Neural cell (in vitro differentiated cells): ENCODE measurements at regions not wholly inside any gene's neighbourhood (a gene's known extent, or its start where the extent isn't known, plus 50 kb on each side); places are given as distances from the start of the nearest gene placed in this dataset.

Experiments used
- CTCF ChIP-seq: fragments of 450-650 bp; IDR thresholded peaks from 2 replicates; pipeline ENCODE4 v1.5.1; 2014; ENCODE audit warnings: antibody characterized with exemption, mild to moderate bottlenecking, moderate library complexity; ENCODE audit not compliant: poor library complexity, severe bottlenecking
- EP300 ChIP-seq: fragments of 450-650 bp; conservative IDR thresholded peaks from 2 replicates; pipeline ENCODE4 v1.6.1; 2014; ENCODE audit warnings: antibody characterized with exemption, mild to moderate bottlenecking, moderate library complexity; ENCODE audit not compliant: poor library complexity, severe bottlenecking
- EZH2 ChIP-seq: fragments of 200-600, 300-800 bp; shearing (Covaris generic), sonication (generic); IDR thresholded peaks from 2 replicates; pipeline ENCODE4 v1.6.1; 2014; ENCODE audit warnings: antibody characterized with exemption, low read length, borderline replicate concordance, mild to moderate bottlenecking; ENCODE audit not compliant: insufficient read depth, poor library complexity, severe bottlenecking
- POLR2AphosphoS5 ChIP-seq: IDR thresholded peaks from 2 replicates; pipeline ENCODE4 v1.6.1; 2012
- SMC3 ChIP-seq: fragments of 450-650 bp; conservative IDR thresholded peaks from 2 replicates; pipeline ENCODE4 v1.6.1; 2014; ENCODE audit warnings: antibody characterized with exemption, mild to moderate bottlenecking, moderate library complexity; ENCODE audit not compliant: poor library complexity

- TF ChIP-seq EZH2 (no peak), CTCF (no peak), POLR2AphosphoS5 (no peak), EP300 (no peak), SMC3 (no peak)
These were observed 563.9 kb downstream of the ADCYAP1 start for GRCh38 chr18:1468550-1468949.
